K562 (cell line): ENCODE measurements at regions not wholly inside any gene's neighbourhood (a gene's known extent, or its start where the extent isn't known, plus 50 kb on each side); places are given as distances from the start of the nearest gene placed in this dataset.

Experiments used
- ATAC-seq: fragments of 200-7000 bp; cut with Tn5 transposase; 3 replicates; pipeline ENCODE4 v1.9.1; 2020; ENCODE audit warnings: moderate library complexity
- BruUV-seq: library from RNA; stranded (reverse); fragments of 400-500 nt; replicated peaks from 2 replicates; lab custom pipeline; 2021; lab: Mats Ljungman, UMichigan
- CTCF ChIA-PET: fragments of 300-600 bp; formaldehyde crosslinking; extraction: SDS; loops from one replicate; lab custom pipeline; 2021; ENCODE audit warnings: low intra/inter-chr PET ratio; lab: Yijun Ruan, JAX
- POLR2A ChIA-PET: fragments of 300-600, 350-650 bp; sonication (Branson Sonifier 250); formaldehyde crosslinking; extraction: SDS; loops from one replicate; lab custom pipeline; 2021; ENCODE audit warnings: antibody characterized with exemption, inconsistent platforms; lab: Yijun Ruan, JAX
- DNase-seq, 4 experiments: peaks; one replicate each; pipeline versions ENCODE4 v3.0.0 to v3.0.0-alpha.2; 2011 to 2018; ENCODE audit warnings: low spot score in 3 of 4, mixed read lengths in 3 of 4; ENCODE audit errors: extremely low read depth in 1 of 4
- FAIRE-seq: peaks from 2 replicates; lab custom pipeline; 2011; peaks lifted over from hg19 to GRCh38; lab: Jason Lieb, UNC
- H2AFZ ChIP-seq: 2 replicates; pipeline ENCODE4 v1.6.0; 2011; ENCODE audit warnings: low read depth, low read length, control low read depth, inconsistent platforms
- H3K27ac ChIP-seq: fragments of 200-600 bp; 3 replicates; pipeline ENCODE4 v1.8.0; 2011; ENCODE audit warnings: low read depth, mild to moderate bottlenecking, control low read depth, inconsistent platforms, low read length, moderate library complexity, mixed read lengths; ENCODE audit errors: extremely low read depth
- H3K27me3 ChIP-seq, 2 experiments: fragments of 300-600 bp in 1 of 2; 2 replicates in 1 of 2; 3 replicates in 1 of 2; pipeline versions ENCODE4 v1.6.0 to v1.8.0; 2011; ENCODE audit warnings: inconsistent platforms in 2 of 2, low read length in 2 of 2, mild to moderate bottlenecking in 1 of 2, mixed read lengths in 1 of 2, moderate library complexity in 1 of 2; ENCODE audit not compliant: control insufficient read depth in 2 of 2, insufficient read depth in 2 of 2
- H3K36me3 ChIP-seq: fragments of 300-600 bp; 3 replicates; pipeline ENCODE4 v1.8.0; 2011; ENCODE audit warnings: mild to moderate bottlenecking, low read length, inconsistent platforms; ENCODE audit not compliant: control insufficient read depth, insufficient read depth
- H3K4me1 ChIP-seq, 2 experiments: fragments of 200-600 bp in 1 of 2; replicated peaks in 1 of 2; 2 replicates in 1 of 2; 3 replicates in 1 of 2; pipeline versions ENCODE4 v1.5.1 to v1.8.0; 2011; ENCODE audit warnings: inconsistent platforms in 2 of 2, low read length in 2 of 2, mild to moderate bottlenecking in 1 of 2, mixed read lengths in 1 of 2, moderate library complexity in 1 of 2; ENCODE audit not compliant: control insufficient read depth in 2 of 2, insufficient read depth in 2 of 2
- H3K4me2 ChIP-seq: 2 replicates; pipeline ENCODE4 v1.6.1; 2011; ENCODE audit warnings: low read length, control low read depth, inconsistent platforms, mixed read lengths; ENCODE audit not compliant: insufficient read depth
- H3K4me3 ChIP-seq: fragments of 200-600 bp; sonication (generic), shearing (Covaris generic); 2 replicates; pipeline ENCODE4 v1.5.1; 2016; ENCODE audit warnings: control low read depth, inconsistent platforms
- H3K79me2 ChIP-seq: fragments of 200-600 bp; 3 replicates; pipeline ENCODE4 v1.8.0; 2011; ENCODE audit warnings: low read length, inconsistent platforms; ENCODE audit not compliant: control insufficient read depth, insufficient read depth
- H3K9ac ChIP-seq, 2 experiments: 2 replicates each; pipeline versions ENCODE4 v1.6.0 to v1.6.1; 2011; ENCODE audit warnings: low read depth in 2 of 2, low read length in 2 of 2, control low read depth in 1 of 2, inconsistent platforms in 1 of 2, mild to moderate bottlenecking in 1 of 2, mixed read lengths in 1 of 2; ENCODE audit not compliant: insufficient read depth in 1 of 2
- H3K9me1 ChIP-seq: one replicate; pipeline ENCODE4 v1.6.0; 2011; ENCODE audit warnings: inconsistent platforms, mild to moderate bottlenecking, low read length, moderate library complexity; ENCODE audit not compliant: control insufficient read depth, insufficient read depth
- H3K9me3 ChIP-seq: replicated peaks from 2 replicates; pipeline ENCODE4 v1.5.1; 2011; ENCODE audit warnings: low read depth, low read length, inconsistent platforms; ENCODE audit not compliant: control insufficient read depth, insufficient read depth
- H4K20me1 ChIP-seq: replicated peaks from 2 replicates; pipeline ENCODE4 v1.6.1; 2011; ENCODE audit warnings: low read length, inconsistent platforms, mixed read lengths; ENCODE audit not compliant: control insufficient read depth, insufficient read depth
- BACH1 ChIP-seq: fragments of 200-800 bp; sonication (Bioruptor generic); IDR thresholded peaks from 2 replicates; pipeline ENCODE4 v1.6.1; 2016; ENCODE audit warnings: missing genetic modification characterization, missing compliant biosample characterization
- E2F6 ChIP-seq, 2 experiments: IDR thresholded peaks; 2 replicates each; pipeline ENCODE4 v1.6.1; 2011; ENCODE audit warnings: borderline replicate concordance in 1 of 2, control low read depth in 1 of 2, low read depth in 1 of 2, low read length in 1 of 2, mild to moderate bottlenecking in 1 of 2, mixed read lengths in 1 of 2, moderate library complexity in 1 of 2; ENCODE audit not compliant: insufficient read depth in 1 of 2, insufficient read length in 1 of 2, poor library complexity in 1 of 2, severe bottlenecking in 1 of 2; ENCODE audit errors: extremely low read depth in 1 of 2
- HIVEP1 ChIP-seq: fragments of 250-450 bp; sonication (Bioruptor Pico); IDR thresholded peaks from 2 replicates; pipeline ENCODE4 v1.4.0; 2020; ENCODE audit warnings: mild to moderate bottlenecking
- HMBOX1 ChIP-seq: sonication (generic); IDR thresholded peaks from 2 replicates; pipeline ENCODE4 v1.6.1; 2016
- NUFIP1 ChIP-seq: fragments of 450-650 bp; IDR thresholded peaks from 2 replicates; pipeline ENCODE4 v1.6.1; 2018; ENCODE audit not compliant: partially characterized antibody
- PRPF4 ChIP-seq: fragments of 200-400 bp; formaldehyde crosslinking; IDR thresholded peaks from one replicate; pipeline ENCODE4 v1.6.1; 2017; ENCODE audit warnings: low read length, low read depth, mild to moderate bottlenecking; ENCODE audit not compliant: insufficient read depth, poor library complexity, severe bottlenecking
- RAD51 ChIP-seq: fragments of 450-650 bp; IDR thresholded peaks from 2 replicates; pipeline ENCODE4 v1.7.1; 2016; ENCODE audit warnings: low read depth, mild to moderate bottlenecking, borderline replicate concordance
- RFX7 ChIP-seq: fragments of 250-450 bp; sonication (Bioruptor Pico); IDR thresholded peaks from 2 replicates; pipeline ENCODE4 v1.5.1; 2021; ENCODE audit warnings: mild to moderate bottlenecking
- SP1 ChIP-seq: sonication (generic); formaldehyde crosslinking; IDR thresholded peaks from 2 replicates; pipeline ENCODE4 v1.8.1; 2022; ENCODE audit warnings: mild to moderate bottlenecking, missing genetic modification reagents
- ZBTB17 ChIP-seq: fragments of 450-650 bp; formaldehyde crosslinking; IDR thresholded peaks from 2 replicates; pipeline ENCODE4 v1.4.0; 2020; ENCODE audit warnings: mild to moderate bottlenecking
- ZFX ChIP-seq: sonication (generic); formaldehyde crosslinking; IDR thresholded peaks from 2 replicates; pipeline ENCODE4 v1.8.0; 2022; ENCODE audit warnings: mild to moderate bottlenecking, missing genetic modification reagents, moderate library complexity
- WGBS: fragments of 100-300 bp; shearing (Covaris generic); methylation state at CpG from one replicate; pipeline ENCODE4 v1.1.6; 2016; ENCODE audit warnings: low coverage, mixed read lengths; ENCODE audit not compliant: insufficient coverage; ENCODE audit errors: missing lambda C conversion rate; 5-methylcytosine and 5-hydroxymethylcytosine counted together
- in situ Hi-C: fragments of 300-500 bp; cut with MboI; formaldehyde crosslinking; loops from 4 replicates; pipeline ENCODE4 v1.15.0; 2018; ENCODE audit warnings: inconsistent platforms, mixed read lengths
- intact Hi-C: fragments of 100-400 bp; cut with micrococcal nuclease; formaldehyde crosslinking; loops from 2 replicates; pipeline ENCODE4 v1.14.2; 2022

GRCh38 chr1:213688655-213689054 lies 299.1 kb upstream of the PROX1 start (continued):
- TF ChIP-seq HMBOX1, result no peak
- no peak for TF ChIP-seq ZFX (CRISPR knock-in tag)
- TF ChIP-seq BACH1 (tag), result no peak
- TF ChIP-seq, all 486 proteins: peak for 0

- no peaks in the 10 kb centered on the region for H3K9me3 ChIP-seq
- H3K27ac ChIP-seq, result no peak overlapping the region
- no TSS peak for BruUV-seq
- ATAC-seq (no peak), FAIRE-seq (no peak), DNase-seq (no peak)
- in situ Hi-C loops (no loop called here), intact Hi-C loops (no loop called here)
- H3K9ac ChIP-seq, result no peak overlapping the region
- no peak for TF ChIP-seq PRPF4
- TF ChIP-seq SP1 (CRISPR knock-in tag), result no peak
- TF ChIP-seq E2F6 (IDR thresholded peaks at IDR 0.05; ENCODE audit: borderline replicate concordance in 1 of 2, extremely low read depth in 1 of 2, insufficient read depth in 1 of 2, insufficient read length in 1 of 2, low read depth in 1 of 2, low read length in 1 of 2, poor library complexity in 1 of 2, severe bottlenecking in 1 of 2), result no peak
- TF ChIP-seq HIVEP1 (CRISPR knock-in tag), result no peak
- no peak for TF ChIP-seq RAD51
- no peak for TF ChIP-seq RFX7 (CRISPR knock-in tag)
- no peak for TF ChIP-seq NUFIP1
- TF ChIP-seq ZBTB17 (CRISPR knock-in tag), result no peak
- no peaks in the 10 kb centered on the region for H4K20me1 ChIP-seq
- no peaks in the 10 kb centered on the region for H3K27me3 ChIP-seq
- H3K4me1 ChIP-seq, result no peaks in the 10 kb centered on the region; a peak in 1 of 5 replicates
- ChIA-PET POLR2A (interaction anchor here (1.0 kb wide), 1 partner anchor 13 kb away, joined by 3 read pairs; no protein-coding TSS in a partner anchor), CTCF (no interaction called here)
- H3K4me2 ChIP-seq, result no peak overlapping the region
- H3K9me1 ChIP-seq, result no peaks in the 10 kb centered on the region
- no peaks in the 10 kb centered on the region for H3K79me2 ChIP-seq
- H2AFZ ChIP-seq, result no peak overlapping the region
- 4% methylated on average over 3 of the region's 3 CpGs for WGBS
- H3K4me3 ChIP-seq, result no peak overlapping the region
- no peaks in the 10 kb centered on the region for H3K36me3 ChIP-seq
Observed at GRCh38 chr1:213689260-213689659, 298.5 kb upstream of the PROX1 start.
